ENCODE measurements at regions not wholly inside any gene's neighbourhood (a gene's known extent, or its start where the extent isn't known, plus 50 kb on each side); places are given as distances from the start of the nearest gene placed in this dataset.

- Histone ChIP-seq H3K4ac (ENCODE audit: low read depth, low read length) (no peak overlapping the region), H3K27ac (ENCODE audit: insufficient read length, low read depth, low read length) (no peak overlapping the region)
Measured at GRCh38 chr13:50692396-50692915, 151.0 kb downstream of the DLEU7 start.

More at GRCh38 chr13:50692396-50692915, 151.0 kb downstream of the DLEU7 start:
- Histone ChIP-seq H2AK5ac (ENCODE audit: insufficient read length, low read length) (no peak overlapping the region), H3K56ac (ENCODE audit: insufficient read length, low read depth, low read length) (no peak overlapping the region), H4K20me1 (ENCODE audit: control insufficient read depth, insufficient read depth, insufficient read length) (no peaks in the 10 kb centered on the region), H3K9me3 (ENCODE audit: control insufficient read depth, low read depth, low read length) (no peaks in the 10 kb centered on the region), H3K9ac (ENCODE audit: extremely low read depth, insufficient read length, low read length) (no peak overlapping the region), H3K23me2 (ENCODE audit: insufficient read length, low read depth, low read length, poor library complexity, severe bottlenecking) (no peaks in the 10 kb centered on the region), H2BK20ac (ENCODE audit: low read depth, low read length, poor library complexity, severe bottlenecking) (no peak overlapping the region), H3K4me2 (ENCODE audit: insufficient read depth, insufficient read length, low read length) (no peak overlapping the region), H3K18ac (ENCODE audit: insufficient read length, low read depth, low read length) (no peak overlapping the region), H3K23ac (ENCODE audit: insufficient read length, low read depth, low read length) (no peak overlapping the region), H2AFZ (ENCODE audit: low read length) (no peak overlapping the region), H3K27me3 (ENCODE audit: insufficient read depth, low read length) (no peaks in the 10 kb centered on the region), H2BK12ac (ENCODE audit: insufficient read length, low read depth, low read length) (no peak overlapping the region), H2BK15ac (ENCODE audit: low read depth, low read length) (no peak overlapping the region), H4K5ac (ENCODE audit: insufficient read length, low read depth, low read length) (no peak overlapping the region), H2BK5ac (ENCODE audit: insufficient read length, low read length) (no peak overlapping the region), H4K91ac (ENCODE audit: insufficient read length, low read depth, low read length) (no peak overlapping the region), H4K8ac (replicated peaks; ENCODE audit: insufficient read length, low read depth, low read length) (no peak overlapping the region), H3K79me1 (ENCODE audit: insufficient read depth, low read depth, low read length, poor library complexity, severe bottlenecking) (no peaks in the 10 kb centered on the region), H3K79me2 (ENCODE audit: insufficient read depth, low read length) (no peaks in the 10 kb centered on the region), H2BK120ac (ENCODE audit: low read depth, low read length, poor library complexity, severe bottlenecking) (no peak overlapping the region), H3K14ac (ENCODE audit: insufficient read depth, low read length) (no peak overlapping the region), H3T11ph (ENCODE audit: low read length) (no peak overlapping the region), H3K4me1 (ENCODE audit: insufficient read depth, low read length) (no peaks in the 10 kb centered on the region)
- Mint-ChIP-seq H3K4me1 (peaks cover 24 to 29% of the 10 kb centered on the region in 2 experiments), H3K27me3 (ENCODE audit: low read depth) (no peaks in the 10 kb centered on the region), H3K4me3 (no peak overlapping the region), H3K27ac (peak overlapping the region in 1 of 3 experiments; percentile 72; a peak in 1 of 7 replicates), H3K36me3 (ENCODE audit: insufficient read depth in 1 of 3, low read depth in 3 of 3) (no peaks in the 10 kb centered on the region), H3K9me3 (no peaks in the 10 kb centered on the region)
- DNase-seq = no peak
- no peak for TF ChIP-seq CTCF (conservative IDR thresholded peaks at IDR 0.05)

Measured in H9 (cell line).